ENCODE measurements at regions not wholly inside any gene's neighbourhood (a gene's known extent, or its start where the extent isn't known, plus 50 kb on each side); places are given as distances from the start of the nearest gene placed in this dataset.

GRCh38 chr12:100675432-100675831 is 101.9 kb downstream of the GAS2L3 start:
- peak in 1 of 2 experiments; percentile 1 for DNase-seq

- DNase-seq, result no peak
Observed at GRCh38 chr12:100681074-100681473, 107.6 kb downstream of the GAS2L3 start.

- DNase-seq, result no peak
Observed at GRCh38 chr12:100682178-100682577, 108.7 kb downstream of the GAS2L3 start.

GRCh38 chr12:100687686-100688085 is 106.9 kb upstream of the ANO4 start:
- DNase-seq, result no peak

GRCh38 chr12:100688451-100688864 is 106.1 kb upstream of the ANO4 start:
- DNase-seq, result no peak

- DNase-seq, result no peak
Observed at GRCh38 chr12:100692502-100692901, 102.1 kb upstream of the ANO4 start.

- DNase-seq, result no peak
Observed at GRCh38 chr12:100698518-100698917, 96.1 kb upstream of the ANO4 start.

- peak; percentile 20 to 38 for DNase-seq
Observed at GRCh38 chr12:100699209-100699608, 95.4 kb upstream of the ANO4 start.

GRCh38 chr12:100703337-100703736 is 91.2 kb upstream of the ANO4 start:
- no peak for DNase-seq

GRCh38 chr12:100703868-100704267 is 90.7 kb upstream of the ANO4 start:
- DNase-seq, result no peak

GRCh38 chr12:100706033-100706432 is 88.5 kb upstream of the ANO4 start:
- DNase-seq, result no peak

- no peak for DNase-seq
Observed at GRCh38 chr12:100708591-100708990, 86.0 kb upstream of the ANO4 start.

GRCh38 chr12:100715976-100716944 is 78.3 kb upstream of the ANO4 start:
- DNase-seq, result no peak

- DNase-seq, result no peak
Observed at GRCh38 chr12:100716945-100717732, 77.4 kb upstream of the ANO4 start.

GRCh38 chr12:100717733-100718067 is 76.9 kb upstream of the ANO4 start:
- DNase-seq, result no peak

- no peak for DNase-seq
Observed at GRCh38 chr12:100718187-100718586, 76.4 kb upstream of the ANO4 start.

- no peak for DNase-seq
Observed at GRCh38 chr12:100720016-100720654, 74.4 kb upstream of the ANO4 start.

GRCh38 chr12:100721169-100721568 is 73.4 kb upstream of the ANO4 start:
- DNase-seq, result no peak

- no peak for DNase-seq
Observed at GRCh38 chr12:100724071-100724470, 70.5 kb upstream of the ANO4 start.

- no peak for DNase-seq
Observed at GRCh38 chr12:100733817-100734593, 60.6 kb upstream of the ANO4 start.

- no peak for DNase-seq
Observed at GRCh38 chr12:100737168-100737567, 57.4 kb upstream of the ANO4 start.

- no peak for DNase-seq
Observed at GRCh38 chr12:100738086-100738485, 56.5 kb upstream of the ANO4 start.

Measured in AML-193 (cell line).